ENCODE measurements at regions not wholly inside any gene's neighbourhood (a gene's known extent, or its start where the extent isn't known, plus 50 kb on each side); places are given as distances from the start of the nearest gene placed in this dataset.
"Not testable (repeated sequence)": the region's sequence is repeated elsewhere in the genome, so short reads cannot be mapped to it uniquely, and the experiment has no call there.

DNA sequence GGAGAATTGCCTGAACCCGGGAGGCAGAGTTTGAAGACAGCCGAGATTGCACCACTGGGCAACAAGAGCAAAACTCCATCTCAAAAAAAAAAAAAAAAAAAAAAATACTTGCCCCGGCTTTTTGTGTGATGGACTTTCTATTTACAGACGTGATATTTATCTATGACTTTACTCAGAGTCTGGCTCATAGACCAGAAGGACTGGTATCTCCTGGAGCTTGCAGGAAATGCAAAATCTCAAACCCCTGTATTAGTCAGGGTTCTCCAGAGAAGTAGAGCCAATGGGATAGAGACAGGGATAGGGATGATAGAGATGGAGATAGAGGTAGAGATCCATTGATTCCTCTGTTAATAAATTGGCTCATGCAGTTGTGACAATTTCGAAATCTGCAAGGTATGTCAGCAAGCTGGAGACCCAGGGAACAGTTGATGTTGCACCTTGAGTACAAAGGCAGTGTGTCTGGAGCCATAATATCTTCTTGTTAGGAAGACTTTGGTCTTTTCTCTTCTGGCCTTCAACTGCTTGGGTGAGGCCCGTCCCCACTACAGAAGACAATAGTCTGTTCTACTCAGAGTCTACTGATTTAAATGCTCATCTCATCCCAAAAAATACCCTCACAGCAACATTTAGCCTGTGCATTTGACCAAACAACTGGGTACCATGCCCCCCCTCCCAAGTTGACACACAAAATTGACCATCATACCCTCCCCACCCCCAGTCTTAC lies 195.4 kb upstream of the MSX2 start:
- no peak for DNase-seq

- DNase-seq = no peak
These were observed 194.3 kb upstream of the MSX2 start for GRCh38 chr5:174529925-174530681.

DNA sequence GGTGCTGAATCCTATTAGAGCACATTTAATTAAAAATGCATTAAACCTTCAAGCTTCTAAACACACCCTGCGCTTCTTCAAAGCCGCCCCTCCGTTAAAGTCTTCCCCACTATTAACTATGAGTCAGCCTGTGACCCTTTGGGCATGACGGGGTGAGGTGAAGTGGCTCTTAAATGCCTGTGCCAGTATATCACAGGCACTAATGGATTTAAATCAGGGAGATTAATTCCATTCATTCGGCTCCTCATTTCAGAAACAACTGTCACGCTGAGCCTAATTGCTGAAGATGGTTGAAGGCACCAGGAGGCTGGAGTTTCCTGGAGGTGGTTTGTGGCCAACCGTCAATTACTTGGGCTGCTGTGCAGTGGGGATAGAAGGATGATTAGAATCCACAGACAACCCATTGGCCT lies 192.6 kb upstream of the MSX2 start:
- DNase-seq = no peak

DNA sequence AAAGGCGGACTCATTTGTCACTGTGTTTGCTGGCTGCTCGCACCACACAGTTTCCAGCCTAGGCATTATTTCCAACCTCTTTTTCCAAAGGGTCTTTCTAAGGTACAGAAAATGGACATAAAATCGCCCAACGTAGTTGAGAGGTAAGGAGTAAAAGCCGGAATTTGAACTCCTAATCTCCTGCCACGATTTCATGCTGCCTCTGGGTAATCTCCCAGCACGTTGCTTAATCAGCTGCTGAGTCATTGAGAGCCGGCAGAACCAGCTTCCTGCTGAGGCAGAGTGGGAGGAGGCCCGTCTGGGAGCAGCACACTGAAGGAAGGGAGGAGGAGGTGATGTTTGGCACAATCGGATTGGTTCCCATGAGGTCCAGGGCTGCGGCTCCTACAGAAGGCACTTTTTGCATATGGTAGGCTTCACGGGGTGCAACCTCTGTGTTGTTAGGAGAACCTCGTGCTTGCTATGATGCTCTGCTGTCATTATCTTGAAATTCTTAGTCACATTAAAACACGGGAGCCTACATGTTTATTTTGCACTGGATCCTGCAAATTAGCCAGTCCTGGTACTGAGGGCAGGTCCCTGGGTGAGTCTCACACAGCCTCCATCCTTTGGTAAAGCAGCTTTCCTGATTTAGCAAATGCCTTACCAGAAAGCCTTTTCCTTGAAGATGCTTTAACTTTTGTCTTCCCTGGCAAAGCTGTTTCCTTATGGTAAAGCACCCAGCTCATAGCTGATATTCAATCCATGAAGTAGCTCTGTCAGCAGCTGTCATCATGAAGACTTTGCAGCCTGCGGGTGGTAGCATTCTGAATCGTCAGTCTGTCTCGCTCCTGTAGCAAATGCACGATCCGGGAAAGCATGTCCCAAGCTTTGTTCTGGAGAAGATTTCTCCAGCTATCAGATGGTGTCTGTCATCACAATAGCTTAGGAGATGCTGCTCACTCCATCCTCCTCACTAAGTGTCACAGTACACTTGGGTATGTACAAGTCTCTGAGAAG lies 191.6 kb upstream of the MSX2 start:
- DNase-seq = no peak

- DNase-seq = no peak
These were observed 190.6 kb upstream of the MSX2 start for GRCh38 chr5:174533751-174534241.

DNA sequence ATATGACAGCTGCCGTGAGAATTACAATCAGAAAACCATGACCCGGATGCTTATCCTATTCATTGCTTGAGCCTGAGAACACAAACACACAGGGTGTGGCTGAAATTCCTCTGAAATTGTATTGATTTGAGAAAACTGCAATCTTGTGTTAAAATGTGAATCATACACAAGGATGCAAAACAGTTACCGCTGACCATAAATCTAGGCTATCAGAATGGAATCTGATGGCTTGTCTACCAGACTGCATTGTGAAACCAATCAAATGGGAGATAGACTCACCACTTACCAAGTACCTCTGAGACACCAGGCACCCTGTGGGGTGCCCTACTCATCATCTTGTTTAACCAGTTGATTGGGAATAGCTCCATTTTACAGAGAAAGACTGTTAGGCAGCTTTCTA lies 188.7 kb upstream of the MSX2 start:
- no peak for DNase-seq

DNA sequence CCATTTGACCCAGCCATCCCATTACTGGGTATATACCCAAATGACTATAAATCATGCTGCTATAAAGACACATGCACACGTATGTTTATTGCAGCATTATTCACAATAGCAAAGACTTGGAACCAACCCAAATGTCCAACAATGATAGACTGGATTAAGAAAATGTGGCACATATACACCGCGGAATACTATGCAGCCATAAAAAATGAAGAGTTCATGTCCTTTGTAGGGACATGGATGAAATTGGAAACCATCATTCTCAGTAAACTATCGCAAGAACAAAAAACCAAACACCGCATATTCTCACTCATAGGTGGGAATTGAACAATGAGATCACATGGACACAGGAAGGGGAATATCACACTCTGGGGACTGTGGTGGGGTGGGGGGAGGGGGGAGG lies 184.6 kb upstream of the MSX2 start:
- not testable (repeated sequence) for DNase-seq

DNA sequence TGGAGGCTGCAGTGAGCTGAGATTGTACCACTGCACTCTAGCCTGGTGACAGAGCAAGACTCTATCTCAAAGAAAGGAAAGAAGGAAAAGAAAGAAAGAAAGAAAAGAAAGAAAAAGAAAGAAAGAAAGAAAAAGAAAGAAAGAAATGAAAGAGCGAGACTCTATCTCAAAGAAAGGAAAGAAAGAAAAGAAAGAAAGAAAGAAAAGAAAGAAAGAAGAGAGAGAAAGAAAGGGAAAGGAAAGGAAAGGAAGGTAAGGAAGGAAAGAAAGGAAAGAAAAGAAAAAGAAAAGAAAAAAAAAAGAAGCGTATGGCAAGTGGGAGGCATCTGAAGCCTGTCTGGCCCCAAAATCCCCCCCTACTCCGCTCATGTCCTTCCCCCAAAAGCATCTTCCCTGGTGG lies 182.3 kb upstream of the MSX2 start:
- DNase-seq = no peak

DNA sequence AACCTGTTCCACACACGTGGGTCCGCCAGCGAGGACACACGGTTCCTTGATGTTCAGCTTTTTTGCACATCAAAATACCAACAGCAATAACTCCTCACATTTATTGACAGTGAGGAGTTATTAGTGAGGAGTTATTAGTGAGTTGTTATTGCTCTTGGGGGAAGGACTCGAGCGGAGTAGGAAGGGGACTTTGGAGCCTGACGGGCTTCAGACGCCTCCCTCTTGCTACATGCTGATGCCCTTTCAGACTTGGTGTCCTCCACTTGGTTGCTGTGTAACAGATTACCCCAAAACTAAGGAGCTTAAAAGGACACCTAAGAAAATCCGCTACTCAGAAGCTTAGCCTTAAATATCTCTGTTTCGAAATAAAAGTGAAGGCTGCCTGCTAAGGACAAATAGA lies 181.9 kb upstream of the MSX2 start:
- DNase-seq = no peak

DNA sequence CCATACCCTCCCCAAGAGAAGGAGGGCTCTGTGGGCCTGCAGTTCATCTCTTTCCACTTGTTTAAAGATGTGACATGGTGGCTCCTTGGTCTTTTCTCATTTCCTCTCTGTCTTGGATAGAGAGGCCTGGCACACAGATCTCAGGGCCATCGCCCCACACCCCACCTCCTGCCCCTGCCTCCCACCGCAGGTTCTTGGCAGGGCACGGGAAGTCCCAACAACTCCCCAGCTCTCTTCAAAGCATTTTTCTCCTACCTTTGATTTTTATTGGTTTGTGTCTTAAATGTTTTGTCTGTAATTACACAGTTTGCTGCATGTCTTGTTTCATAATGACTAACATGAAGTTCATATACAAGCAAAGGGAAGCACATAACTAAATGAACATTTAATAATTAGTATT lies 178.5 kb upstream of the MSX2 start:
- DNase-seq = no peak

DNA sequence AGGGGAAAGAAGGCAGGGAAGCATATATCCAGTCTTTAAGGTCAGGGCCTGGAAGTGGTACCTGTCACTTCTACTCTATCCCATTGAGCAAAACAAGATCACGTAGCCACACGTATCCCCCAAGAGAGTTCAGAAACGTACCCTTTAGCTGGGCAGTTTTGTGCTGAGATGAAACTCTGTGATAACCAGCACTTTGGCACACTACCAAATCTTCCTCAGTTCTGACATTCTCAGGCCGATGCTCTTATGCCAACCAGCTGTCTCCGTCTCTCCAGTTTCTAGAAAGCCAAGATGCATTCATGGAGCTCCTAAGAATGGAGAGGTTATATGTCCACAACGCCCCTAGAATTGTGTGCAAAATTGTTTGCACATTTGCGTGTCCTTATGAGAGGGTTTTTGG lies 176.6 kb upstream of the MSX2 start:
- no peak for DNase-seq

DNA sequence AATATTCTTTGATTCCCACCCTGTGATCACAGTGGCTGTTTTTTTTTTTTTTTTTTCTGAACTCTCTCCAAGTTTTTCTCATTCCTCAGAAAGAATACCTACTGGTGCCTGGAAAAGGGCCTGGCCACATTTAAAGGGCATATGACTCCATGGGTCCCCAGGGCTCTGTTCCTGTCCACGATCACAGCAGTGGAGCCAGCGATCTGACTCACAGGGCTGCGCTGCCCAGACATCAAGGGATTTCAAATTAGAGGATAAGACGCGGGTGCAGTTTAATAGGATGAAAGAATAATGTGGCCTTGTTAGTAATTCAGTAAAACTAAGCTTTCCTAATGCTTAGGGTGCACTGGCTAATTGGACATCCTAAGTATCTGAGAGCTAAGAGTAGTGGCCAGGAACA lies 175.1 kb upstream of the MSX2 start:
- DNase-seq = no peak

- no peak for DNase-seq
These were observed 174.4 kb upstream of the MSX2 start for GRCh38 chr5:174550026-174550425.

- DNase-seq = no peak
These were observed 172.0 kb upstream of the MSX2 start for GRCh38 chr5:174552428-174552827.

- DNase-seq = no peak
These were observed 170.8 kb upstream of the MSX2 start for GRCh38 chr5:174553556-174553955.

DNA sequence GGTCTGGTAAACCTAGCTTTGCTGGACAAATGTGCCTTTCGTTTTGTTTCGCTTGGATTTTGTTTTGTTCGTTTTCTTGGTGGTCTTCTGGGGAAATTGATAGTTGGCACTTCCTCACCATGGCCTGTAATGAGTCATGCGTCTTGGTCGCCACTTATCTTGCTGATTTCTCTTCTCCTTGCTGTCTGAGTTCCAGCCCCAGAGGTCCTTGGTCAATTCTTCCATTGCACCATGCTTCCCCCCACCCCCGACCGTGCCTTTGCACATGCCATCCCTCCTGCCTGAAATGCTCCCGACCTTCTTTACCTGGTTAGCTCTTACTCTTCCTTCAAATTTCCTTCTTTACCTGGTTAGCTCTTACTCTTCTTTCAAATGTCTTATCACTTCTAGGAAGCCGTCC lies 168.7 kb upstream of the MSX2 start:
- DNase-seq = no peak

GRCh38 chr5:174556756-174557155 lies 167.6 kb upstream of the MSX2 start:
- no peak for DNase-seq

DNA sequence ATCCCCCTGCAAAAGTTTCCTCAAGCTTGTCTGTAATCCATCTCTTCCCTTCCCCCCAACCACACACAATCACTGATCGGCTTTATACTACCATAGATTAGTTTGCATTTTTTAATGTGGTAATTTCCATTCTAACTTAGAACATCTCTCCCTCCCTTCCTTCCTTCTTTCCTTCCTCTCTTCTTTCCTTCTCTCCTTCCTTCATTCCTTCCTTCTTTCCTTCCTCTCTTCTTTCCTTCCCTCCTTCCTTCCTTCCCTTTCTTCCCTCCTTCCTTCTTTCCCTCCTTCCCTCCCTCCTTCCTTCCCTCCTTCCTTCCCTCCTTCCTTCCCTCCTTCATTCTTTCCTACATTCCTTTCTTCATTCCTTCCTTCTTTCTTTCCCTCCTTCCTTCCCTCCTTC lies 166.2 kb upstream of the MSX2 start:
- DNase-seq = no peak

- no peak for DNase-seq
These were observed 165.2 kb upstream of the MSX2 start for GRCh38 chr5:174559141-174559540.

DNA sequence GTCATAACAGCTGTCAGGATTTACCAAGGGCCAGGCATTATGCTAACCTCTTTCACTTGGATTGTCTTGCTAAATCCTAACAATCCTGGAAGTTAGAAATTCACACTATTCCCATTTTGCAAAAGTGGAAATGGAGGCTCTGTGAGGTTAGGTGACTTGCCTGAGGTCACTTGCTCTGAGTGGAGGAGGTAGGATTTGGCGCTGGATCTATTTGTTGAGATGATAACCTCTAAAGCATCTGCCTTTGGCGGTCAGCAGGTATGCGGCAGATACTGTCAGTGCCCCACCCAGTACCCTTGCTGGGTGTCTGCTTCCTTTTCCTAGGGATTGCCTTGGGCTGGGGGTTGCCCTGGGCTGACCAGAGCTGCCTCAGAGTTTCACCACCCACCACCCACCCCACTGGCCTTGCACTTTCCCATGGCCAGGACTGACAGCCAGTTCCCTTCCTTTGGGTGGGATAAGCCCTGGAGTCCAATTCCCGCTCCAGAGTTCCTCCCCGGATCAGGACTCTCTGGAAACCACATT lies 164.8 kb upstream of the MSX2 start:
- DNase-seq = no peak

DNA sequence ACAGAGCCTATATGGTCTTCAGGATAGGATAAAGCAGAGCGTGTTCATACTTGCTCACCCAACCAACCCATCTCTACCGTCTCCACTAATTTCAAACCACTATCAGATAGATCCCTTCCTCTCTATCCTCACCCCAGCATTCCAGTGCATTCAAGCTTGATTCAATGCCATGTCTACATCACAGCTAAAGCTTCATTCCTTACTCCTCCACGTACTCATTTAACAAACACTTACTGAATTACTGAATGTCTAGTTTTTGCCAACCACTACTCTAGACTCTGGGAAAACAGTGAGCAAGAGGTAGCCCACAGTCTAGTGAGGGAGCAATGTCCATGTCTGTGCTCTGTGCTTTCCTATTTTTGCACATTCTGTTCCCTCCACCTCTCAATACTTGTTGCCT lies 163.5 kb upstream of the MSX2 start:
- DNase-seq = no peak

- DNase-seq = not testable (repeated sequence)
These were observed 161.3 kb upstream of the MSX2 start for GRCh38 chr5:174563040-174563439.

DNA sequence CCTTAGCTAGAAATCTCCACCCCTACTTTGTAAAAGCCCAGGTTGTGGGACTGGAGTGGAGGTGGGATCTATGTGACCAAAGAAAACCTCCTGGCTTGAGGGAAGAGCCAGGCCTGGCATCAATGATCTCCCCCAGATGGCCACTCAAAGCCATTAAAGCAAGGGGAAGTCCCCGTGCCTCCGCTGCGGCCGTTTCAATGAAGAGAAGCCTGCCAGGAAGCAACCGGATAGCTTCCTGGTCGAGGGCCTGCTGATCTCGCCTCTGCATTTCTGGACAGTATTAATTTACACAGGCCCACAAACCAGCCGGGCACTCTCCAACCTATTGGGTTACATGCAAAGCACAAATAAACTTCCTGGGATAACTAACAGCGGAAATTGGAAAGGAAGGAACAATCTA lies 160.5 kb upstream of the MSX2 start:
- no peak for DNase-seq
